ENCODE measurements at regions not wholly inside any gene's neighbourhood (a gene's known extent, or its start where the extent isn't known, plus 50 kb on each side); places are given as distances from the start of the nearest gene placed in this dataset.
"Not testable (repeated sequence)": the region's sequence is repeated elsewhere in the genome, so short reads cannot be mapped to it uniquely, and the experiment has no call there.

DNA sequence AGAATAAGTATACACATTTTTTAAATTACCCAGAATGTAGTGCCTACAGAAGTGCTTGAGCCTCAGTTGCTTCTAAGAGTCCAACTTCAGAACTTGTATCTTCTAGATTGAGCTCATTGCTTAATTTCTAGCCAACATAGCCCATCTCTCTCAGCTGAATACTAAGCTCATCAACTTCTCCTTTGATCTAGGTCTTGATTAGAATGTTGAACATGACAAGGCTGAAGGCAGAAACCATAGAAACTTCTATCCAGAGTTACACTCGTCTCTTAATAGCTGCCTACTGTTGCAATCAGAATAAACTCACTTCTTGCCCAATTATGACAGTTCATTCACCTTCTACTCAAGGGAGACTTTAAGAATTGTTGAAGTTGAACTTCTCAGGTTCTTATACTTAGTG lies 327.3 kb upstream of the THBS1 start:
- no peaks in the 10 kb centered on the region for H3K9me3 Mint-ChIP-seq (ENCODE audit: unreplicated experiment)
- no peaks in the 10 kb centered on the region for H3K27me3 Mint-ChIP-seq (ENCODE audit: unreplicated experiment)
- no peak overlapping the region for H3K27ac Mint-ChIP-seq (ENCODE audit: unreplicated experiment)
- H3K4me1 Mint-ChIP-seq (ENCODE audit: unreplicated experiment) = peaks cover 7% of the 10 kb centered on the region
- TF ChIP-seq, protein P1, sequence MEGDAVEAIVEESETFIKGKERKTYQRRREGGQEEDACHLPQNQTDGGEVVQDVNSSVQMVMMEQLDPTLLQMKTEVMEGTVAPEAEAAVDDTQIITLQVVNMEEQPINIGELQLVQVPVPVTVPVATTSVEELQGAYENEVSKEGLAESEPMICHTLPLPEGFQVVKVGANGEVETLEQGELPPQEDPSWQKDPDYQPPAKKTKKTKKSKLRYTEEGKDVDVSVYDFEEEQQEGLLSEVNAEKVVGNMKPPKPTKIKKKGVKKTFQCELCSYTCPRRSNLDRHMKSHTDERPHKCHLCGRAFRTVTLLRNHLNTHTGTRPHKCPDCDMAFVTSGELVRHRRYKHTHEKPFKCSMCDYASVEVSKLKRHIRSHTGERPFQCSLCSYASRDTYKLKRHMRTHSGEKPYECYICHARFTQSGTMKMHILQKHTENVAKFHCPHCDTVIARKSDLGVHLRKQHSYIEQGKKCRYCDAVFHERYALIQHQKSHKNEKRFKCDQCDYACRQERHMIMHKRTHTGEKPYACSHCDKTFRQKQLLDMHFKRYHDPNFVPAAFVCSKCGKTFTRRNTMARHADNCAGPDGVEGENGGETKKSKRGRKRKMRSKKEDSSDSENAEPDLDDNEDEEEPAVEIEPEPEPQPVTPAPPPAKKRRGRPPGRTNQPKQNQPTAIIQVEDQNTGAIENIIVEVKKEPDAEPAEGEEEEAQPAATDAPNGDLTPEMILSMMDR (IDR thresholded peaks at IDR 0.05) = no peak
- H3K4me3 Mint-ChIP-seq (ENCODE audit: unreplicated experiment) = no peak overlapping the region
- no peaks in the 10 kb centered on the region for H3K36me3 Mint-ChIP-seq (ENCODE audit: unreplicated experiment)
- no peak for DNase-seq (ENCODE audit: extremely low spot score, unreplicated experiment)

DNA sequence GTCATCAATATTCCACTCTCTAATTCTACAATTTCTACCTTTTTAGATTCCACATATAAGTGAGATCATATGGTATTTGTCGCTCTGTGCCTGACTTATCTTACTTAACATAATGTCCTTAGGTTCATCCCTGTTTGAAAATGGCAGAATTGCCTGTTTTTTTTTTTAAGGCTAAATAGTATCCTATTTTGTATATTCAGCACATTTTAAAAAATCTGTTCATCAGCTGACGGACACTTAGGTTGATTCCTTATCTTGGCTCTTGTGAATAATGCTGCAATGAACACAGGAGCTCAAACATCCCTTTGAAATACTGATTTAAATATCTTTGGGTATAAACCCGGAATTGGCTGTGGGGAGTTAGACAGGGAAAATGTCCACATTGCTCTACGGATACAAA lies 326.7 kb upstream of the THBS1 start:
- Mint-ChIP-seq H3K36me3 (ENCODE audit: unreplicated experiment) (no peaks in the 10 kb centered on the region), H3K27ac (ENCODE audit: unreplicated experiment) (no peak overlapping the region), H3K4me1 (ENCODE audit: unreplicated experiment) (peaks cover 7% of the 10 kb centered on the region), H3K4me3 (ENCODE audit: unreplicated experiment) (no peak overlapping the region), H3K27me3 (ENCODE audit: unreplicated experiment) (no peaks in the 10 kb centered on the region), H3K9me3 (ENCODE audit: unreplicated experiment) (no peaks in the 10 kb centered on the region)
- DNase-seq (ENCODE audit: extremely low spot score, unreplicated experiment) = no peak
- TF ChIP-seq, protein P1 (IDR thresholded peaks at IDR 0.05) = no peak

DNA sequence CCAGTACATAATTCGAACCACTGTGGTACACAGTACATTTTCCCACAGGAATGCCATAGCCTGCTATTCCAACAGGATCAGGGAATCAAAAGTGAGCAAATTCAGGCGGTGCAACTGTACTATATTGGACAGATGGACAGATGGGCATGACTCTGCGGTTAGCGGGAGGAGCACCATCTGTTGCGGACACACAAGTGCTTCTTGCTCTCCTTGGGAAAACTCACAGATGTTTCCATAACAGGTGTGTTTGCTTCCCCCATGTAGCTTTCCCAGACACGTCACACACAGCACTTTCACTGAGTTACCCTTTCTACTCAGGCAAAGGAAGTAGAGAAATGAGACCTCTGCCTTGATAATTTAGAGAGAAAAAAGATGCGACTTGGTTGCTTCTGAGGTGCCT lies 325.1 kb upstream of the THBS1 start:
- TF ChIP-seq, protein P1 (IDR thresholded peaks at IDR 0.05) = no peak
- H3K4me1 Mint-ChIP-seq (ENCODE audit: unreplicated experiment) = peaks cover 7% of the 10 kb centered on the region
- no peak for DNase-seq (ENCODE audit: extremely low spot score, unreplicated experiment)
- no peaks in the 10 kb centered on the region for H3K27me3 Mint-ChIP-seq (ENCODE audit: unreplicated experiment)
- no peaks in the 10 kb centered on the region for H3K9me3 Mint-ChIP-seq (ENCODE audit: unreplicated experiment)
- H3K4me3 Mint-ChIP-seq (ENCODE audit: unreplicated experiment) = no peak overlapping the region
- no peaks in the 10 kb centered on the region for H3K36me3 Mint-ChIP-seq (ENCODE audit: unreplicated experiment)
- H3K27ac Mint-ChIP-seq (ENCODE audit: unreplicated experiment) = no peak overlapping the region

DNA sequence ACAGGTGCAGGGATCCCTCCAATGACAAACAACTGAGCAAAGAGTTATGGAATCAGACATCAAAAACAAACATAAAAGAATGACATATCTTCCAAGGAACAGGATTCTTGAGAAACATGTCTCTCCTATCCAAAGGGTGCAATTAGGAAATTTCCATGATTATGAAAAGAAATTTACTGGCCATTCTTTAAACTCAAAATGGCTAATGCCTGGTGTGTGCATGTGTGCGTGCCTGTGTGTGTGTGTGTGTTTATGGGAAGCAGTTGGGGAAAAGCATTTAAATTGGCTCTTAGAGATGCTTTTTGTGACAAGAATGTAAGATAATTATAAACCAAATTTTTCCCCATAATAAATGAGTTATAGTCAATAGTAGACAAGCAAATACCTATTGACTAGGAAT lies 320.5 kb upstream of the THBS1 start:
- Mint-ChIP-seq H3K27me3 (ENCODE audit: unreplicated experiment) (no peaks in the 10 kb centered on the region), H3K27ac (ENCODE audit: unreplicated experiment) (no peak overlapping the region)
- TF ChIP-seq, protein P1 (IDR thresholded peaks at IDR 0.05) = no peak

DNA sequence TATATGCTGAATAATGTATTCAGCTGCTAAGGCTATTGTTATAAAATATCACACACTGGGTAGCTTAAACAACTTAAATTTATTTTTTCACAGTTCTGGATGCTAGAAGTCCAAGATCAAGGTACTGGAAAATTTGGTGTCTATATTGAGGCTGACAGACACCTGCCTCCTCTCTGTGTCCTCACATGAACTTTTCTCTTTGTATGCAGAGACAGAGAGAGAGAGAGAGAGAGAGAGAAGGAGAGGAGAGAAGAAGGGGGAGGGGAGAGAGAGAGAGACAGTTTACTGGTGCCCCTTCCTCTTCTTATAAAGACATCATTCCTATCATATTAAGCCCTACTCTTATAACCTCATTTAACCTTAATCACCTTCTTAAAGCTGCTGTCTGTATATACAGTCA lies 320.1 kb upstream of the THBS1 start:
- H3K9me3 Mint-ChIP-seq (ENCODE audit: unreplicated experiment) = no peaks in the 10 kb centered on the region
- no peak overlapping the region for H3K4me3 Mint-ChIP-seq (ENCODE audit: unreplicated experiment)
- TF ChIP-seq, protein P1 (IDR thresholded peaks at IDR 0.05) = no peak
- DNase-seq (ENCODE audit: extremely low spot score, unreplicated experiment) = no peak
- H3K36me3 Mint-ChIP-seq (ENCODE audit: unreplicated experiment) = no peaks in the 10 kb centered on the region
- peaks cover 21% of the 10 kb centered on the region for H3K4me1 Mint-ChIP-seq (ENCODE audit: unreplicated experiment)
- no peak overlapping the region for H3K27ac Mint-ChIP-seq (ENCODE audit: unreplicated experiment)
- no peaks in the 10 kb centered on the region for H3K27me3 Mint-ChIP-seq (ENCODE audit: unreplicated experiment)

More for the DNA sequence above, 320.5 kb upstream of the THBS1 start:
- no peak for DNase-seq (ENCODE audit: extremely low spot score, unreplicated experiment)
- Mint-ChIP-seq H3K36me3 (ENCODE audit: unreplicated experiment) (no peaks in the 10 kb centered on the region), H3K4me1 (ENCODE audit: unreplicated experiment) (peaks cover 21% of the 10 kb centered on the region), H3K9me3 (ENCODE audit: unreplicated experiment) (no peaks in the 10 kb centered on the region), H3K4me3 (ENCODE audit: unreplicated experiment) (no peak overlapping the region)

DNA sequence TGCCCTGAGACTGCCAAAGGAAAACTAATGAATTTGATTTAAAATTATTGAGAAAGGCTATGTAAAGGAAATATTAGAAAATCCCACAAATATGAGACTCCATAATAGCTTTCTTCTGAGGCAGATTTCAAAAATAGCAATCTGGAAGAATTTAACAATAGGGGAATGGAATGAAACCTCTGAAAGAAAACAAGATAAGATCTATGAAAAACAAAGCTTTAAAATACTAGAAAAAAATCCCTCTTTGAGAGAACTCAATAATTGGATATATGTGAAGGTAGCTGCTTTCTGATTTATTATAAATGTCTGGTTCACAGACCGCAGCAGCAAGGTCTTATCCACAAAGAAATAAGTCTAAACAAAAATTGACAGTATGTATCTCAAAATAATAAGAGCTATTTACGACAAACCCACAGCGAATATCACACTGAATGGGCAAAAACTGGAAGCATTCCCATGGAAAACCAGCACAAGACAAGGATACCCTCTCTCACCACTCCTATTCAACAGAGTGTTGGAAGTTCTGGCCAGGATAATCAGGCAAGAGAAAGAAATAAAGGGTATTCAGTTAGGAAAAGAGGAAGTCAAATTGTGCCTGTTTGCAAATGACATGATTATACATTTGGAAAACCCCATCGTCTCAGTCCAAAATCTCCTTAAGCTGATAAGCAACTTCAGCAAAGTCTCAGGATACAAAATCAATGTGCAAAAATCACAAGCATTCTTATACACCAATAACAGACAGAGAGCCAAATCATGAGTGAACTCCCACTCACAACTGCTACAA lies 319.3 kb upstream of the THBS1 start:
- H3K27me3 Mint-ChIP-seq (ENCODE audit: unreplicated experiment); H3K9me3 Mint-ChIP-seq (ENCODE audit: unreplicated experiment); H3K36me3 Mint-ChIP-seq (ENCODE audit: unreplicated experiment); H3K4me3 Mint-ChIP-seq (ENCODE audit: unreplicated experiment); DNase-seq (ENCODE audit: extremely low spot score, unreplicated experiment): not testable (repeated sequence)
- Mint-ChIP-seq H3K27ac (ENCODE audit: unreplicated experiment) (peak overlapping the region; percentile 12), H3K4me1 (ENCODE audit: unreplicated experiment) (peaks cover 21% of the 10 kb centered on the region)

DNA sequence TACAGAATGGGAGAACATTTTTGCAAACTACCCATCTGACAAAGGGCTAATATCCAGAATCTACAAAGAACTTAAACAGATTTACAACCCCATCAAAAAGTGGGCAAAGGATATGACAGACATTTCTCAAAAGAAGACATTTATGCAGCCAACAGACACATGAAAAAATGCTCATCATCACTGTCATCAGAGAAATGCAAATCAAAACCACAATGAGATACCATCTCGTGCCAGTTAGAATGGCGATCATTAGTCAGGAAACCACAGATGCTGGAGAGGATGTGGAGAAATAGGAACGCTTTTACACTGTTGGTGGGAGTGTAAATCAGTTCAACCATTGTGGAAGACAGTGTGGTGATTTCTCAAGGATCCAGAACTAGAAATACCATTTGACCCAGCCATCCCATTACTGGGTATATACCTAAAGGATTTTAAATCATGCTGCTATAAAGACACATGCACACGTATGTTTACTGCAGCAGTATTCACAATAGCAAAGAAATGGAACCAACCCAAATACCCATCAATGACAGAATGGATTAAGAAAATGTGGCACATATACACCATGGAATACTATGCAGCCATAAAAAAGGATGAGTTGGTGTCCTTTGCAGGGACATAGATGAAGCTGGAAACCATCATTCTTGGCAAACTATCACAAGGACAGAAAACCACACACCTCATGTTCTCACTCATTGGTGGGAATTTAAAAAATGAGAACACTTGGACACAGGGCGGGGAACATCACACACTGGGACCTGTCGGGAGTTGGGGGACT lies 317.7 kb upstream of the THBS1 start:
- not testable (repeated sequence) for H3K9me3 Mint-ChIP-seq (ENCODE audit: unreplicated experiment); DNase-seq (ENCODE audit: extremely low spot score, unreplicated experiment); H3K36me3 Mint-ChIP-seq (ENCODE audit: unreplicated experiment); H3K27me3 Mint-ChIP-seq (ENCODE audit: unreplicated experiment); H3K4me3 Mint-ChIP-seq (ENCODE audit: unreplicated experiment)
- Mint-ChIP-seq H3K27ac (ENCODE audit: unreplicated experiment) (peak overlapping the region; percentile 35), H3K4me1 (ENCODE audit: unreplicated experiment) (peaks cover 21% of the 10 kb centered on the region)

Measured in osteocyte (in vitro differentiated cells).